ENCODE measurements at regions not wholly inside any gene's neighbourhood (a gene's known extent, or its start where the extent isn't known, plus 50 kb on each side); places are given as distances from the start of the nearest gene placed in this dataset.

- no peak for TF ChIP-seq EZH2 (IDR thresholded peaks at IDR 0.05; ENCODE audit: insufficient read depth, poor library complexity, severe bottlenecking)
- TF ChIP-seq EZH2phosphoT487 (IDR thresholded peaks at IDR 0.05; ENCODE audit: insufficient read depth, low read depth), result no peak
Observed at GRCh38 chr12:60468546-60468945, 872.7 kb downstream of the SLC16A7 start.
